ENCODE measurements at regions not wholly inside any gene's neighbourhood (a gene's known extent, or its start where the extent isn't known, plus 50 kb on each side); places are given as distances from the start of the nearest gene placed in this dataset.

- Mint-ChIP-seq H3K9me3 (ENCODE audit: unreplicated experiment) (no peaks in the 10 kb centered on the region), H3K36me3 (ENCODE audit: insufficient read depth, unreplicated experiment) (no peaks in the 10 kb centered on the region), H3K4me1 (ENCODE audit: insufficient read depth, unreplicated experiment) (peaks cover 4% of the 10 kb centered on the region), H3K27ac (ENCODE audit: low read depth, unreplicated experiment) (no peak overlapping the region), H3K4me3 (ENCODE audit: unreplicated experiment) (no peak overlapping the region), H3K27me3 (ENCODE audit: insufficient read depth, unreplicated experiment) (peaks cover 8% of the 10 kb centered on the region)
- no peak for DNase-seq (ENCODE audit: unreplicated experiment)
- intact Hi-C loops (cut with micrococcal nuclease): no loop called here
- POLR2A ChIA-PET: interaction anchor here (0.5 to 1.3 kb wide), 4 partner anchors 61 to 250 kb away, joined by 3 read pairs; no protein-coding TSS in a partner anchor
- no peak for TF ChIP-seq CTCF (IDR thresholded peaks at IDR 0.05; ENCODE audit: unreplicated experiment)
- CTCF ChIA-PET: no interaction called here
- no TSS peak for BruUV-seq (replicated peaks)
These were observed 198.7 kb downstream of the C9orf50 start for GRCh38 chr9:129422032-129422842.

GRCh38 chr9:129421371-129421770, 199.5 kb downstream of the C9orf50 start:
- no peaks in the 10 kb centered on the region for H3K27me3 Mint-ChIP-seq (ENCODE audit: insufficient read depth, unreplicated experiment)
- no peaks in the 10 kb centered on the region for H3K9me3 Mint-ChIP-seq (ENCODE audit: unreplicated experiment)
- no peak for TF ChIP-seq CTCF (IDR thresholded peaks at IDR 0.05; ENCODE audit: unreplicated experiment)
- H3K4me3 Mint-ChIP-seq (ENCODE audit: unreplicated experiment): no peak overlapping the region
- no TSS peak for BruUV-seq (replicated peaks)
- intact Hi-C loops (cut with micrococcal nuclease): no loop called here
- ChIA-PET POLR2A (interaction anchor here (0.6 kb wide), 1 partner anchor 9 kb away, joined by 4 read pairs; no protein-coding TSS in a partner anchor), CTCF (no interaction called here)
- H3K36me3 Mint-ChIP-seq (ENCODE audit: insufficient read depth, unreplicated experiment): no peaks in the 10 kb centered on the region
- H3K27ac Mint-ChIP-seq (ENCODE audit: low read depth, unreplicated experiment): no peak overlapping the region
- H3K4me1 Mint-ChIP-seq (ENCODE audit: insufficient read depth, unreplicated experiment): peaks cover 4% of the 10 kb centered on the region
- no peak for DNase-seq (ENCODE audit: unreplicated experiment)

DNA sequence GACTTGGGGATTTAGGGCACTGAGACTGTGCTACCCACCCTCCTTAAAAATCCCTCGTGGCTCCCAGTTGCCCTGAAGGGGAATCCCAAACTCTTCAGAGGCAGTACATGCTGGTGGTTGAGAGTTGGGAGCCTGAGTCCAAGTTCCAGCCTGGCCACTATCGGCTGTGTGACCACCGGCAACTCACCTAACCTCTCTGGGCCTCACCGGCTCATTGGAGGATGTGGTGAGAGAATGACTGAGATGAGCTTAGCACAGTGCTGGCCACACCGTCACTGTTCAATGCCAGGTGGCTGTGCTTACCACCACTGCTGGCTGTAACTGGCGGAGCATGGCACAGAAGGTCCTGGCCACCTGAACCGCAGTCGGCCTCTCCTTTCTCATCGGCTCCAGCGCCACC, 200.2 kb downstream of the C9orf50 start:
- H3K27me3 Mint-ChIP-seq (ENCODE audit: insufficient read depth, unreplicated experiment): no peaks in the 10 kb centered on the region
- BruUV-seq (replicated peaks): no TSS peak
- H3K4me1 Mint-ChIP-seq (ENCODE audit: insufficient read depth, unreplicated experiment): peaks cover 4% of the 10 kb centered on the region
- no peak for DNase-seq (ENCODE audit: unreplicated experiment)
- ChIA-PET CTCF (no interaction called here), POLR2A (interaction anchor here (1.1 kb wide), 1 partner anchor 23 kb away, joined by 3 read pairs; no protein-coding TSS in a partner anchor)
- H3K9me3 Mint-ChIP-seq (ENCODE audit: unreplicated experiment): no peaks in the 10 kb centered on the region
- no peak for TF ChIP-seq CTCF (IDR thresholded peaks at IDR 0.05; ENCODE audit: unreplicated experiment)
- no peak overlapping the region for H3K27ac Mint-ChIP-seq (ENCODE audit: low read depth, unreplicated experiment)
- H3K36me3 Mint-ChIP-seq (ENCODE audit: insufficient read depth, unreplicated experiment): no peaks in the 10 kb centered on the region
- no peak overlapping the region for H3K4me3 Mint-ChIP-seq (ENCODE audit: unreplicated experiment)
- intact Hi-C loops (cut with micrococcal nuclease): no loop called here

DNA sequence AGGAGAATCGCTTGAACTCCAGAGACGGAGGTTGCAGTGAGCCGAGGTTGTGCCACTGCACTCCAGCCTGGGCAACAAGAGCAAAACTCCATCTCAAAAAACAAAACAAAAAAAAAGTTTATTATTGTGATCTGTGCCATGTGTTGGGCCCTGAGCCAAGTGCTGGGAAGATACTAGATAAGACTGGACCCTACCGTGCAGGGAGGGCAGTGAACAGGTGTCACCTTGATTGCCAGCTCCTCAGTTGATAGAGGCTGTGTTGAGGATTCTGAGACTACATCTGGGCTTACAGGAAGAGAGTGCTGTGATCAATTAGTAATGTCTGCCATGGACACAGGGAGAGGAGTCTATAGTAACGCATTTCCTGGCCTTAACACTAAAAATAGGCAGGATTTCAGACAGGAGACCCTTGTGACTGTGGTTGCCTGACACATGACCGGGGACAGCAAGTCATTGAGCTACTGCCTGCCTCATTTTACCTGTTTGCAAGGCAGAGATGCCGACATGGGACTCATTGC, 201.5 kb downstream of the C9orf50 start:
- POLR2A ChIA-PET: no interaction called here
- no peaks in the 10 kb centered on the region for H3K9me3 Mint-ChIP-seq (ENCODE audit: unreplicated experiment)
- no peak overlapping the region for H3K27ac Mint-ChIP-seq (ENCODE audit: low read depth, unreplicated experiment)
- H3K4me1 Mint-ChIP-seq (ENCODE audit: insufficient read depth, unreplicated experiment): peaks cover 4% of the 10 kb centered on the region
- H3K27me3 Mint-ChIP-seq (ENCODE audit: insufficient read depth, unreplicated experiment): no peaks in the 10 kb centered on the region
- no peaks in the 10 kb centered on the region for H3K36me3 Mint-ChIP-seq (ENCODE audit: insufficient read depth, unreplicated experiment)
- TF ChIP-seq CTCF (IDR thresholded peaks at IDR 0.05; ENCODE audit: unreplicated experiment): no peak
- CTCF ChIA-PET: interaction anchor here (0.6 kb wide), 1 partner anchor 25 kb away, joined by 3 read pairs; no protein-coding TSS in a partner anchor
- DNase-seq (ENCODE audit: unreplicated experiment): no peak
- H3K4me3 Mint-ChIP-seq (ENCODE audit: unreplicated experiment): no peak overlapping the region
- BruUV-seq (replicated peaks): no TSS peak
- intact Hi-C loops (cut with micrococcal nuclease): no loop called here

All from MCF 10A (cell line).